GM21367 (cell line): ENCODE measurements at regions not wholly inside any gene's neighbourhood (a gene's known extent, or its start where the extent isn't known, plus 50 kb on each side); places are given as distances from the start of the nearest gene placed in this dataset.

Experiments used
- ATAC-seq: cut with Tn5 transposase; IDR thresholded peaks from one replicate; pipeline ENCODE4 v1.9.1; 2021; ENCODE audit not compliant: unreplicated experiment

DNA sequence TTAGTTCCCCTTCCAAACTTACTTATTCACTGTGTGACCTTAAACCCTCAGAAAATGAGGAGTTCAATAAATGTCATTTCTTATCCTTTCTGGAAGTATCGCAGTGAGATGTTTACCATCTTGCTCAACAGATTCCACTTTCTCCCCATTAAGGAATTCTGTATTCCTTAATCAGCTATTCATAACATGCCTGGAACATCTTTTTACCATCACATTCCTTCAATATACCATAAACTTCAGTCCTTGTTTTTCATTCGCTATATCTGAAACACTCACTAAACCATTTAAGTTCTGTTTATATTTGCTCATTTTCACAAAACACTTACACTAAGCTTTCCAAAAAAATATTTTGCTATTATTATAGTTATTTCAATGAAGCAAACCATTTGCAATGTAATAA lies 1158.6 kb downstream of the CDH12 start:
- ATAC-seq, result no peak

DNA sequence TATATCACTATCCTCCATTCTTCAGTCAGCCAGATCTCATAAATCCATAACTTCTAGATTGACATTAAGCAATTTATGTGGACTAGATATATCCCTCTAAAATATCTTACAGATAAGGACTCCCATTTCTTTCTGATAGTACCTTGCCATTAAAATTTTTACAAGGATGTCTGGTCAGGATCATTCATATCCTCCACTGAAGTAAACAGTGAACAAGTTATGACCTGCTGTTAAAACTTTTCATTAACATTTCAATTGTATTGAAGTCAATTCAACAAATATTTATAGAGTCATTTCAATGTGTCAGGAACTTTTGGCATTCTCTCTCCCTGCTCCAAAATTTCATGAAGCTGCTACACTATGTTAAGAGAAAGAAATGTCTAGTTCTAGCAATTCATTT lies 1159.6 kb downstream of the CDH12 start:
- ATAC-seq, result no peak

- no peak for ATAC-seq
Observed at GRCh38 chr5:21689587-21689986, 1163.6 kb downstream of the CDH12 start.

DNA sequence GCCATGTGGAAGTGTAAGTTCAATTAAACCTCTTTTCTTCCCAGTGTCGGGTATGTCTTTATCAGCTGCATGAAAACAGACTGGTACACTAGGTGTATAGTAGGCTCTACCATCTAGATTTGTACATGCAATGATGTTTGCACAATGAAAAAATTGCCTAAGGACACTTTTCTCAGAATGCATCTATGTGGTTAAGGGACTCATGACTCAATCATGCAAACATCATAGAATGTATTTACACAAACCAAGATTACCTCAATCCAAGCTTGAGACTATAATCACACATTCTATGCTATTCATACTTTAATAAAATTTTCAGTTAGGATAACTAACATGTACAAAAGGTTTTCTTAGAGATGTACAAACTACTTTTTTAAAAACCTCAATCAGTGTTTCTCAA lies 1164.5 kb downstream of the CDH12 start:
- ATAC-seq, result no peak

DNA sequence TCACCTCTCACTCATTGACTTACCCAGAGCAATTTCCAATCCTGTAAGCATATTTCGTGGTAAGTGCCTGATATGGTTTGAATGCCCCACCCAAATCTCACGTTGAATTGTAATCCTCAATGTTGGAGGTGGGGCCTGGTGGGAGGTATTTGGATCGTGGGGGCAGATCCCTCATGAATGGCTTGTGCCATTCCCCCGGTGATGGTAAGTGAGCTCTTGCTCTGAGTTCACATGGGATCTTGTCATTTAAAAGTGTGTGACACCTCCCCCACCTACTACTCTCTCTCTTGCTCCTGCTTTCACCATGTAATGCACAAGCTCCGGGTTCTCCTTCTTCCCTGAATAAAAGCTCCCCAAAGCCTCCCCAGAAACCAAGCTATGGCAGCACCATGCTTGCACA lies 1165.5 kb downstream of the CDH12 start:
- ATAC-seq, result no peak

- ATAC-seq, result no peak
Observed at GRCh38 chr5:21686706-21687105, 1166.4 kb downstream of the CDH12 start.

- no peak for ATAC-seq
Observed at GRCh38 chr5:21685522-21685921, 1167.6 kb downstream of the CDH12 start.

DNA sequence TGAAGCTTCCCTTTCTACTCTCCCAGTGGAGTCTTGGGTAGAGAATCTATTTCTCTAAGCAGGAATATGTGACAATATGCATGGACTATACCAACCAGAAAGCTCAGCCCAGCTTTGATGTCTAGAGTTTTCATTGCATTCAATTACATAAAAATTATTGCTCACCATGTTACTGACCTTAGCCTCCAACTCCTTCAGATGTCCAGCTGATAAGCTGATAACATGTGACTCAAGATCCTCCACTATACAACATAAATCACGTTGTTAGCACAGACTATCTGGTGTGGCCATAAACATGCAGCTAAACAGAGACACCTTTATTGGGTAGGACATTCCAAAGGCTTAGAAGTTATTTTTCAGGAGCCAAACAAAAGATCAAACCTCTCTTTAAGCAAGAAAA lies 1168.2 kb downstream of the CDH12 start:
- ATAC-seq, result no peak

DNA sequence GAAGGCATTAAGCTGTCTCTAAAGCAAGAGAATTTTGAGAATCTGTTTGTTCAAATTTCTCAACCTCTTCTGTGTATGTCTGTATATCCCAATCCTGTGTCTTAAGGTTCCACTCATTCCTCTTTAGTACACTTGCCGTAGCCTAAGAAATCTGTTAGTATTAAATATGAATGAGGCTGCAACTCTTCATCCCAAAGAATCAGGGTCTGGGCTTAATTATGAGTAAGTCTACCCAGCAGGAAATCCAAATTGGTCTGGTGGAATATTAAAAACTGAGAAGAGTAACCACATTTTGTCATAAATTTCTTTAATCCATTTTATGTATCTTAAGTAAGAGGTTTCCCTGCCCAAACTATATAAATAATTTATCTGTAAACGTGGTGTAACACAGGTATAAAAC lies 1171.2 kb downstream of the CDH12 start:
- ATAC-seq, result no peak

GRCh38 chr5:21680641-21681040 lies 1172.5 kb downstream of the CDH12 start:
- ATAC-seq, result no peak

- ATAC-seq, result no peak
Observed at GRCh38 chr5:21680196-21680595, 1172.9 kb downstream of the CDH12 start.

DNA sequence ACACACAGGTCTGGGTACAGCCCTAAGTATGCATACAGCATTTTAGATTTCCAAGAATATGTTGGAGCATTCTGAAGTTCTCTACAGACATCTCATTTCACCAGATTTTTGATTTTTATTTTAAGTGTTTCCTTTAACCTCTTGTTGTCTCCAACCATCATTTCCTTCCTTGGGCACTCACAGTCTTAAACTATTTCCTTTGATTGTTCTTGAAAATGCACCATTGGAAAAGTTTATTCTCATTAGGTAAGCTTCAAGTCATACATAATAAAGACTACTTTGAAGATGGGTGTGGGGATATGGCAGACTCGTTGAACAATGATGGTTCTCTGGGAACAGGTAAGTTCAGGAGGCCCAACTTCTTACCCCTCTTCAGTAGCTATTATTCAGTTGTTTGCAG lies 1174.6 kb downstream of the CDH12 start:
- ATAC-seq, result no peak

- no peak for ATAC-seq
Observed at GRCh38 chr5:21672911-21673310, 1180.2 kb downstream of the CDH12 start.

DNA sequence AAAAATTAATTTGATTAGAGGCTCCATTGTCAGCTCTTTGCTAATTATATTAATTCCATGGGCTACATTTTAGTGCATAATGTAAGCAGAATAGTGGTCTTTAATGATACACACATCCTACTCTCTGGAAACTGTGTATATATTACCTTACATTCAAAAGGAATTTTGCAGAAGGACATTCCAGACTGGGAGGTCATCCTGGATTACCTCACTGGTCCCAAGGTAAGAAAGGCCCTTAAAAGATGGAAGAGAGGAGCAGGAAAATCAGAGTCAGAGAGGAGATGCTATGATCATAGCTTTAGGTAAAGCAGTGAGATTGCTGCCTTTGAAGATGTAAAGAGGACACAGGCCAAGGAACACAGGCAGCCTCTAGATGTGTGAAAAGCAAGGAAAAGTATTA lies 1180.8 kb downstream of the CDH12 start:
- ATAC-seq, result no peak

DNA sequence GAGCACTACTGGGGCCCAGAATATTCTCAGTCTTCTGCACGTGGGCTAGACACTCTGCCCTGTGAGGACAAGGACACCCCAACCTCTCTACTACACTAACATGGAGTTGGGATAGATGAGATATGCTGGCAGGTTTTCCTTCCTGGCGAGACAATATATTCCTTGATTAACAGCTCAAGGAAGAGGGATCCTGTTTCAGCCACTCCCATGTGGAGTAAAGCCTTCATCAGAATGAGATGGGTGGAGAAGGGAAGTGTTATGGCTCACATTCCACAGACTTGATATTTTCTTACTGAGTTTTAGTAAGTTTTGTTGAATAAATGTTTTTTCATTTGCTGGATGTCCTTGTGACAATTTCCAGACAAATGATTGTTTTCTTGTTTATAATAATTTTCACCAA lies 1187.6 kb downstream of the CDH12 start:
- no peak for ATAC-seq

DNA sequence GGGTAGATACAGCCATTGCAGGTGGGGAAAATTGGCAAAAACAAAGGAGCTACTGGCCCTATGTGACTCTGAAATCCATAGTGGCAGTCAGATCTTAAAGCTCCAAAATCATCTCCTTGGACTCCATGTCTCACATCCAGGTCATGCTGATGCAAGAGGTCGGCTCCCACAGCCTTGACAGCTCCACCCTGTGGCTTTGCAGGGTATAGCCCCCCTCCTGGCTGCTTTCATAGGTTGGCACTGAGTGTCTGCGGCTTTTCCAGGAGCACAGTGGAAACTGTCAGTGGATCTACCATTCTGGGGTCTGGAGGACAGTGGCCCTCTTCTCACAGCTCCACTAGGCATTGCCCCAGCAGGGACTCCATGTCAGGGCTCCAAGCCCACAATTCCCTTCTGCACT lies 1190.1 kb downstream of the CDH12 start:
- ATAC-seq, result no peak

GRCh38 chr5:21661184-21661583 lies 1192.0 kb downstream of the CDH12 start:
- no peak for ATAC-seq

DNA sequence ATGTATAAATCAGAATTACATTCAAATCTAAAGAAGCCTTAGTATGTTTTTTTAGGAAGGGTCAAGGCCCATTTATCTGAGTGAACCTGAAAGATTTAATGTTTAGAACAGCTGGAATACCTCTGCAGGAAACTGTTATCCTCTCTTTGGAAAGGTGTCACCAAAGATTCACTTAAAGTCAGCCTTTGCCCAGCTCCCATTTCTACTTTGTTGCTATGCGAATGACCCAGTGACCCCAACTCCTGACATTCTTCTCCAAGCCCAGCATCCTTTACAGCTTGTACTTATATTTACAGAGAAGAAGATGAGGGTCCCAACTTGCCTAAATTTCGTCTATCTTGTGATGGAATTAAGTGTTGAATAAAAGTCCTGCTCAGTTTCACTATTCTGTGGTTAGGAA lies 1198.6 kb downstream of the CDH12 start:
- ATAC-seq, result no peak

DNA sequence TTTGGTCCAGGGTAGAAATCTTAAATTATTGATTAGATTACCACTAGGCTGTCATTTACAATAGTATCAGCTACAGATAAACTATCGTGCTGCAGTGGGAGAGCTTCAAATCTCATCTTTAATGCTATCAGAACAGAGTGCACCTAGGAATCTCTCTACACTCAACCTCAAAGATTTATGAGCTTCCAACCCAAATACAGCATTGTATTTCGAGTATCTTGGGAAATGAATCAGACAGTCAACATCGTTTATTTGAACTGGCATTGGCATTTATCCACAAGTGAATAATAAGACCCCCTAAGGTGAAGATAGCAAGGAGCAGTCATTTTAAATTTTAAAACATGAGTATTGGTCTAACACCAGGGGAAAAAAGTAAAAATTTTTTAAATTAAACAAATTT lies 1203.2 kb downstream of the CDH12 start:
- no peak for ATAC-seq

GRCh38 chr5:21646469-21646868 lies 1206.7 kb downstream of the CDH12 start:
- no peak for ATAC-seq

GRCh38 chr5:21644032-21644431 lies 1209.1 kb downstream of the CDH12 start:
- ATAC-seq, result no peak

DNA sequence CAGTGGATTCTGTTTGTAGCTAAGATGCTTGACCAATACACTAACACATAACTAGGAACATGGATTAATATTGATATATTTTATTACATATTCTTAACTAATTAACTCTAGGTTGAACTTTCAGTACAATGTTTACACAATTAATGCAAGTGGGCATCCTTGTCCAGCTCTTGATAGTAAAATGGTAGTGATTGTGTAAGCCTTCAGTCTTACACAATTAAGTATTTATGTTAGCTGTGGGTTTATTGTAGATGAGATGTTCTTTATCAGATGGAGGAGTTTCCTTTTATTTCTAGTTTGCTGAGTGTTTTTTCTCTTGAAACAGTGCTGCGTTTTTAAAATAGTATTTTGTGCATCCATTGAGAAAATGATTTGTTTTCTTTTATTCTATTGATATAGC lies 1210.8 kb downstream of the CDH12 start:
- no peak for ATAC-seq

GRCh38 chr5:21623831-21624230 lies 1229.3 kb downstream of the CDH12 start:
- no peak for ATAC-seq

DNA sequence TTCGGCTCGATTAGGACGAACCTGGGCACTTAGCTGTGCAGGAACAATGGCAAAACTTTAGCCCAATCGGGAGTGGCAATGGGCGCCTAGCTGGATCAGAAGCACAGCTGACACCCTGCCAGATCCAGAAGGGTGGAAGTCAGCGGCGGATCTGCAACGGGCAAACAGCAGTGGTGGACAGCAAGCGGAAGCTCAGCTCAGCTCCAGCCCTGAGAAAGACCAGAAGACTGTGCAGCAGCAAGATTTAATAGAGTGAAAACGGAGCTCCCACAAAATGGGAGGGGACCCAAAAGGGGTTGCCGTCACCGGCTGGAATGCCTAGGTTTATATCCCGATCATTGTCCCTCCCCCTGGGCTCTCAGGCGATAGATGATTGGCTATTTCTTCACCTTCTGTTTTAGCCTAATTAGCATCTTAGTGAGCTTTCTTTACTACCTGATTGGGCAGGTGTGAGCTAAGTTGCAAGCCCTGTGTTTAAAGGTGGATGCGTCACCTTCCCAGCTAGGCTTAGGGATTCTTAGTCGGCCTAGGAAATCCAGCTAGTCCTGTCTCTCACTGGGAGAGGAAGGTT lies 1237.9 kb downstream of the CDH12 start:
- ATAC-seq, result no peak
